Uterus (tissue), 3 donors: ENCODE measurements at regions not wholly inside any gene's neighbourhood (a gene's known extent, or its start where the extent isn't known, plus 50 kb on each side); places are given as distances from the start of the nearest gene placed in this dataset.

Experiments used
- DNase-seq, 2 donors: peaks; one replicate each; pipeline ENCODE4 v3.0.0-alpha.2; 2019 to 2020
- H3K27ac ChIP-seq, 2 donors: fragments of 200-600 bp; sonication (generic); 1 replicate in 1 of 2; 2 replicates in 1 of 2; pipeline ENCODE4 v1.5.1; 2016 to 2018
- H3K27me3 ChIP-seq, 2 donors: fragments of 200-600 bp; sonication (generic); one replicate each; pipeline ENCODE4 v1.5.1; 2018 to 2019; ENCODE audit warnings: control low read depth in 1 of 2
- H3K36me3 ChIP-seq, 2 donors: fragments of 200-600 bp; sonication (generic); one replicate each; pipeline ENCODE4 v1.5.1; 2019; ENCODE audit warnings: control low read depth in 1 of 2
- H3K4me1 ChIP-seq, 2 donors: fragments of 200-600 bp; sonication (generic); one replicate each; pipeline ENCODE4 v1.5.1; 2018 to 2019; ENCODE audit warnings: control low read depth in 1 of 2
- H3K4me3 ChIP-seq, 2 donors: fragments of 200-600 bp; sonication (generic); 1 replicate in 1 of 2; 2 replicates in 1 of 2; pipeline ENCODE4 v1.5.1; 2018 to 2019; ENCODE audit warnings: mild to moderate bottlenecking in 1 of 2
- H3K9me3 ChIP-seq, 2 donors: fragments of 200-600 bp; sonication (generic); one replicate each; pipeline ENCODE4 v1.5.1; 2019; ENCODE audit warnings: control low read depth in 1 of 2
- CTCF ChIP-seq, 4 experiments: fragments of 200-600 bp in 2 of 4; fragments of 450-650 bp in 2 of 4; sonication (generic) in 2 of 4; IDR thresholded peaks; one replicate each; pipeline ENCODE4 v1.5.1; 2016 to 2019; ENCODE audit warnings: antibody characterized with exemption in 4 of 4, mild to moderate bottlenecking in 2 of 4, moderate library complexity in 1 of 4
- POLR2A ChIP-seq, 2 donors: fragments of 450-650 bp; IDR thresholded peaks; one replicate each; pipeline ENCODE4 v1.6.1; 2016; ENCODE audit warnings: antibody characterized with exemption in 2 of 2, mild to moderate bottlenecking in 1 of 2, moderate library complexity in 1 of 2
- intact Hi-C: fragments of 100-400 bp; cut with DNase I; formaldehyde crosslinking; loops from one replicate; pipeline ENCODE4 v1.15.1; 2023; ENCODE audit warnings: low total_unique reads
- donor health status: DM: yes; HTN: yes; CAD: no.

- H3K4me1 ChIP-seq: no peaks in the 10 kb centered on the region
- DNase-seq: no peak
- H3K27me3 ChIP-seq: no peaks in the 10 kb centered on the region
- H3K27ac ChIP-seq: no peak overlapping the region
- no peaks in the 10 kb centered on the region for H3K9me3 ChIP-seq
- intact Hi-C loops: no loop called here
- no peaks in the 10 kb centered on the region for H3K36me3 ChIP-seq
- H3K4me3 ChIP-seq: no peak overlapping the region
- TF ChIP-seq POLR2A (IDR thresholded peaks at IDR 0.05) (no peak), CTCF (IDR thresholded peaks at IDR 0.05) (no peak)
These were observed 143.4 kb downstream of the CYRIA start for GRCh38 chr2:16522031-16522831.

GRCh38 chr2:16520891-16521290, 144.7 kb downstream of the CYRIA start:
- Histone ChIP-seq H3K27me3 (no peaks in the 10 kb centered on the region), H3K4me3 (no peak overlapping the region), H3K27ac (no peak overlapping the region), H3K4me1 (no peaks in the 10 kb centered on the region), H3K36me3 (no peaks in the 10 kb centered on the region), H3K9me3 (no peaks in the 10 kb centered on the region)
- TF ChIP-seq CTCF (IDR thresholded peaks at IDR 0.05) (no peak), POLR2A (IDR thresholded peaks at IDR 0.05) (no peak)
- no peak for DNase-seq
- intact Hi-C loops: no loop called here

GRCh38 chr2:16515696-16516095, 149.9 kb downstream of the CYRIA start:
- TF ChIP-seq CTCF (IDR thresholded peaks at IDR 0.05): no peak
- TF ChIP-seq POLR2A (IDR thresholded peaks at IDR 0.05): no peak

GRCh38 chr2:16513626-16514025, 152.0 kb downstream of the CYRIA start:
- no peak for DNase-seq
- H3K27ac ChIP-seq: no peak overlapping the region
- H3K4me1 ChIP-seq: no peaks in the 10 kb centered on the region
- intact Hi-C loops: no loop called here
- H3K4me3 ChIP-seq: no peak overlapping the region
- TF ChIP-seq POLR2A (IDR thresholded peaks at IDR 0.05): no peak
- TF ChIP-seq CTCF (IDR thresholded peaks at IDR 0.05): no peak
- no peaks in the 10 kb centered on the region for H3K27me3 ChIP-seq
- H3K9me3 ChIP-seq: no peaks in the 10 kb centered on the region
- H3K36me3 ChIP-seq: no peaks in the 10 kb centered on the region

More at GRCh38 chr2:16515696-16516095, 149.9 kb downstream of the CYRIA start:
- no peaks in the 10 kb centered on the region for H3K4me1 ChIP-seq
- H3K4me3 ChIP-seq: no peak overlapping the region
- no peak overlapping the region for H3K27ac ChIP-seq
- DNase-seq: no peak
- H3K9me3 ChIP-seq: no peaks in the 10 kb centered on the region
- no peaks in the 10 kb centered on the region for H3K27me3 ChIP-seq
- intact Hi-C loops: no loop called here
- no peaks in the 10 kb centered on the region for H3K36me3 ChIP-seq

- no peaks in the 10 kb centered on the region for H3K36me3 ChIP-seq
- intact Hi-C loops: no loop called here
- no peaks in the 10 kb centered on the region for H3K9me3 ChIP-seq
- H3K27me3 ChIP-seq: no peaks in the 10 kb centered on the region
- no peak overlapping the region for H3K27ac ChIP-seq
- TF ChIP-seq CTCF (IDR thresholded peaks at IDR 0.05) (no peak), POLR2A (IDR thresholded peaks at IDR 0.05) (no peak)
- no peak for DNase-seq
- H3K4me3 ChIP-seq: no peak overlapping the region
- H3K4me1 ChIP-seq: no peaks in the 10 kb centered on the region
These were observed 154.6 kb downstream of the CYRIA start for GRCh38 chr2:16511041-16511440.
